ENCODE measurements at regions not wholly inside any gene's neighbourhood (a gene's known extent, or its start where the extent isn't known, plus 50 kb on each side); places are given as distances from the start of the nearest gene placed in this dataset.

- Histone ChIP-seq H3K9ac (replicated peaks in 1 of 4; ENCODE audit: extremely low read depth in 1 of 4, low read depth in 3 of 4, low read length in 3 of 4) (no peak overlapping the region), H3K27ac (ENCODE audit: low read depth, low read length) (no peak overlapping the region), H3K4ac (replicated peaks; ENCODE audit: insufficient read length, low read depth, low read length) (no peak overlapping the region), H3K23me2 (ENCODE audit: low read depth, low read length) (no peaks in the 10 kb centered on the region), H4K5ac (ENCODE audit: insufficient read length, low read depth, low read length) (no peak overlapping the region), H3K14ac (ENCODE audit: insufficient read length) (no peak overlapping the region), H3K56ac (replicated peaks; ENCODE audit: insufficient read length, low read depth, low read length) (no peak overlapping the region), H3K27me3 (replicated peaks in 1 of 4; ENCODE audit: control insufficient read depth in 3 of 4, extremely low read depth in 1 of 4, insufficient read depth in 3 of 4, low read length in 3 of 4) (no peaks in the 10 kb centered on the region), H2BK12ac (ENCODE audit: low read depth, low read length) (no peak overlapping the region), H3K4me1 (replicated peaks in 1 of 4; ENCODE audit: control insufficient read depth in 3 of 4, insufficient read depth in 4 of 4, low read length in 3 of 4) (no peaks in the 10 kb centered on the region), H2AFZ (ENCODE audit: low read length) (no peak overlapping the region), H3K9me3 (ENCODE audit: insufficient read depth in 2 of 2, low read depth in 1 of 2, low read length in 1 of 2) (no peaks in the 10 kb centered on the region), H3K4me2 (ENCODE audit: insufficient read depth in 1 of 2, low read depth in 2 of 2, low read length in 2 of 2) (no peak overlapping the region), H3K79me2 (ENCODE audit: control insufficient read depth in 1 of 2, insufficient read depth in 2 of 2, low read length in 2 of 2) (no peaks in the 10 kb centered on the region), H3K4me3 (ENCODE audit: extremely low read depth in 1 of 4, insufficient read depth in 2 of 4, low read depth in 3 of 4, low read length in 4 of 4) (no peak overlapping the region), H3K18ac (ENCODE audit: extremely low read depth, low read length) (no peak overlapping the region), H3K79me1 (ENCODE audit: low read depth, low read length) (no peaks in the 10 kb centered on the region), H4K91ac (replicated peaks; ENCODE audit: insufficient read length, low read length) (no peak overlapping the region), H4K20me1 (replicated peaks in 1 of 2; ENCODE audit: control insufficient read depth in 1 of 2, insufficient read depth in 2 of 2, low read length in 2 of 2) (no peaks in the 10 kb centered on the region), H2AK5ac (ENCODE audit: low read depth, low read length) (no peak overlapping the region), H3K36me3 (ENCODE audit: control insufficient read depth in 2 of 4, insufficient read depth in 4 of 4, low read length in 3 of 4) (no peaks in the 10 kb centered on the region), H2BK20ac (ENCODE audit: low read length) (no peak overlapping the region), H2BK15ac (ENCODE audit: low read length) (no peak overlapping the region), H4K8ac (ENCODE audit: extremely low read depth, insufficient read depth, low read length) (no peak overlapping the region), H2BK5ac (ENCODE audit: low read depth, low read length) (no peak overlapping the region), H2BK120ac (replicated peaks; ENCODE audit: low read depth, low read length) (no peak overlapping the region), H3K23ac (ENCODE audit: insufficient read length) (no peak overlapping the region)
- no peak for DNase-seq (ENCODE audit: low read depth in 1 of 2, low spot score in 2 of 2)
- POLR2A ChIA-PET (ENCODE audit: partially characterized antibody): no interaction called here
- CTCF ChIA-PET (ENCODE audit: partially characterized antibody): no interaction called here
- TF ChIP-seq CHD1 (IDR thresholded peaks at IDR 0.05; ENCODE audit: low read depth, low read length) (no peak), EGR1 (IDR thresholded peaks at IDR 0.05; ENCODE audit: borderline replicate concordance, low read depth, low read length) (no peak), SUZ12 (IDR thresholded peaks at IDR 0.05; ENCODE audit: low read length) (no peak)
- no peak for FAIRE-seq
- WGBS, 2 experiments (ENCODE audit: extremely low coverage in 1 of 2, insufficient coverage in 1 of 2, insufficient read length in 1 of 2, insufficient replicate concordance in 2 of 2, low coverage in 1 of 2, low lambda C conversion rate in 2 of 2, missing lambda C conversion rate in 1 of 2): 80% methylated on average over 1 of the region's 1 CpG; no CpG with 5 or more reads in 1 of the 2 experiments
Observed at GRCh38 chr5:84885485-84886258, 501.0 kb upstream of the EDIL3 start.

Data from H1 (cell line).